IPS-NIHi7 (cell line): ENCODE measurements at regions not wholly inside any gene's neighbourhood (a gene's known extent, or its start where the extent isn't known, plus 50 kb on each side); places are given as distances from the start of the nearest gene placed in this dataset.

ENCODE experiments used
- DNase-seq: peaks from one replicate; pipeline ENCODE4 v3.0.0; 2012; ENCODE audit warnings: mixed read lengths; ENCODE audit errors: extremely low spot score

- DNase-seq = peak; percentile 60
Observed at GRCh38 chr16:50960517-50961202, 190.4 kb downstream of the SALL1 start.

GRCh38 chr16:50957056-50957455 is 194.0 kb downstream of the SALL1 start:
- DNase-seq = no peak

GRCh38 chr16:50956637-50957036 is 194.4 kb downstream of the SALL1 start:
- DNase-seq = no peak

GRCh38 chr16:50955311-50955710 is 195.8 kb downstream of the SALL1 start:
- no peak for DNase-seq

- DNase-seq = no peak
Observed at GRCh38 chr16:50954469-50954868, 196.6 kb downstream of the SALL1 start.

GRCh38 chr16:50953290-50953689 is 197.8 kb downstream of the SALL1 start:
- DNase-seq = no peak

- no peak for DNase-seq
Observed at GRCh38 chr16:50950955-50951354, 200.1 kb downstream of the SALL1 start.

- no peak for DNase-seq
Observed at GRCh38 chr16:50948268-50948930, 202.7 kb downstream of the SALL1 start.

- DNase-seq = no peak
Observed at GRCh38 chr16:50947826-50948225, 203.2 kb downstream of the SALL1 start.

- DNase-seq = no peak
Observed at GRCh38 chr16:50946606-50947005, 204.5 kb downstream of the SALL1 start.

- no peak for DNase-seq
Observed at GRCh38 chr16:50946098-50946497, 204.2 kb downstream of the CYLD start.

GRCh38 chr16:50945171-50945570 is 203.3 kb downstream of the CYLD start:
- DNase-seq = no peak

- no peak for DNase-seq
Observed at GRCh38 chr16:50944436-50944835, 202.6 kb downstream of the CYLD start.

GRCh38 chr16:50944033-50944432 is 202.1 kb downstream of the CYLD start:
- no peak for DNase-seq

- DNase-seq = peak; percentile 54
Observed at GRCh38 chr16:50942143-50942542, 200.3 kb downstream of the CYLD start.

- no peak for DNase-seq
Observed at GRCh38 chr16:50941681-50942080, 199.8 kb downstream of the CYLD start.

GRCh38 chr16:50940275-50940854 is 198.5 kb downstream of the CYLD start:
- DNase-seq = no peak

GRCh38 chr16:50939356-50939755 is 197.5 kb downstream of the CYLD start:
- DNase-seq = no peak

- DNase-seq = no peak
Observed at GRCh38 chr16:50938932-50939331, 197.0 kb downstream of the CYLD start.

- DNase-seq = no peak
Observed at GRCh38 chr16:50933262-50933661, 191.4 kb downstream of the CYLD start.

GRCh38 chr16:50932348-50932935 is 190.6 kb downstream of the CYLD start:
- DNase-seq = no peak

GRCh38 chr16:50928065-50928464 is 186.2 kb downstream of the CYLD start:
- DNase-seq = no peak
